SK-N-SH treated with all-trans-retinoic acid at 6 μM for 48 hours (cell line): ENCODE measurements at regions not wholly inside any gene's neighbourhood (a gene's known extent, or its start where the extent isn't known, plus 50 kb on each side); places are given as distances from the start of the nearest gene placed in this dataset.

ENCODE experiments used
- ARNTL ChIP-seq: fragments of 450-650 bp; formaldehyde crosslinking; IDR thresholded peaks from 2 replicates; pipeline ENCODE4 v1.5.0; 2020; ENCODE audit warnings: low read depth, mild to moderate bottlenecking, moderate library complexity, borderline replicate concordance
- ZNF565 ChIP-seq: fragments of 450-650 bp; formaldehyde crosslinking; conservative IDR thresholded peaks from 2 replicates; pipeline ENCODE4 v1.5.0; 2020; ENCODE audit warnings: low read depth, mild to moderate bottlenecking, moderate library complexity
- TF ChIP-seq, protein P1 (sequence below): fragments of 250-450 bp; sonication (Bioruptor Pico); IDR thresholded peaks from 2 replicates; pipeline ENCODE4 v1.5.1; 2020; ENCODE audit warnings: low read depth, mild to moderate bottlenecking, moderate library complexity
- TF ChIP-seq, protein P2 (sequence below): fragments of 250-450 bp; sonication (Bioruptor Pico); IDR thresholded peaks from 2 replicates; pipeline ENCODE4 v1.8.0; 2020; ENCODE audit warnings: mild to moderate bottlenecking, moderate library complexity, borderline replicate concordance

DNA sequence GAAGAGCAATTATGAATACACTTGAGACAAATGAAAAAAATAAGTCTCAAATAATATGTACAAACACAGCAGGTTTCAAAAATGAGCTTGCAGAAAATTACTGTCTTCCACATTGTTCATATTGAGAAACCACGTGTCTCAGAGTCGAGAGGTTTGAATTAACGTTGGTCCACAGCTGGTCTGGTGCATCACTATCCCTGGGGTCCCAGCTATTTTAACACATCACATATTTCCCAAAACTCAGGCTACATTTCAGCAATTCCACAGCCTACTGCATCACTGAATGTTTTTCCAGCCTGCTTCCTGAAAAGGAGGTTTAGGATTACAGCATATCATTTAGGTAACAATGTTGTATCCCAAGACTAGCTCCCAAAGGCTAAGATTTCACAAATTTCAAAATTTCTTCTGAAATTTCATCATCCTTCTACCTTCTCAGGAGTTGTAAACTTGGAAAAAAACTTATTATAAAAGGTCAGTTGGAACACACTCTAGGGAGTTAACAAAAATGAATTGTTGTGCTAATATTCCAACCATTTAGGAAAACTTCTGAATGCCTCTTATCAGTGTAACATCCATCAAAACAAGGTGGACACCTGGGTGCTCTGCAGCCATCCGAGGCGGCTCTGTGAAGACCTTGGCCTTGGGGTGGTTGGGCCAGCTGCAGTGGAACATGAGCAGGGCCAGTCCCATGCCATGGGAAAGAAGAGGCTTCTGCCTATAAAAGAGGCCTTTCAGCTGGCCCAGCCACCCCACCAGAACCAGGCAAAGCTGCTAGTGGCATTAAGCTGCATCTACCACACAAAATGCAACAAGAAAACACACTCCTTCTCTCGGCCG, 198.1 kb upstream of the RBBP8 start:
- TF ChIP-seq ARNTL (CRISPR knock-in tag) = no peak
- TF ChIP-seq, protein P1, sequence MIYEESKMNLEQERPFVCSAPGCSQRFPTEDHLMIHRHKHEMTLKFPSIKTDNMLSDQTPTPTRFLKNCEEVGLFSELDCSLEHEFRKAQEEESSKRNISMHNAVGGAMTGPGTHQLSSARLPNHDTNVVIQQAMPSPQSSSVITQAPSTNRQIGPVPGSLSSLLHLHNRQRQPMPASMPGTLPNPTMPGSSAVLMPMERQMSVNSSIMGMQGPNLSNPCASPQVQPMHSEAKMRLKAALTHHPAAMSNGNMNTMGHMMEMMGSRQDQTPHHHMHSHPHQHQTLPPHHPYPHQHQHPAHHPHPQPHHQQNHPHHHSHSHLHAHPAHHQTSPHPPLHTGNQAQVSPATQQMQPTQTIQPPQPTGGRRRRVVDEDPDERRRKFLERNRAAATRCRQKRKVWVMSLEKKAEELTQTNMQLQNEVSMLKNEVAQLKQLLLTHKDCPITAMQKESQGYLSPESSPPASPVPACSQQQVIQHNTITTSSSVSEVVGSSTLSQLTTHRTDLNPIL (CRISPR knock-in tag) = no peak
- TF ChIP-seq ZNF565 = no peak
- TF ChIP-seq, protein P2, sequence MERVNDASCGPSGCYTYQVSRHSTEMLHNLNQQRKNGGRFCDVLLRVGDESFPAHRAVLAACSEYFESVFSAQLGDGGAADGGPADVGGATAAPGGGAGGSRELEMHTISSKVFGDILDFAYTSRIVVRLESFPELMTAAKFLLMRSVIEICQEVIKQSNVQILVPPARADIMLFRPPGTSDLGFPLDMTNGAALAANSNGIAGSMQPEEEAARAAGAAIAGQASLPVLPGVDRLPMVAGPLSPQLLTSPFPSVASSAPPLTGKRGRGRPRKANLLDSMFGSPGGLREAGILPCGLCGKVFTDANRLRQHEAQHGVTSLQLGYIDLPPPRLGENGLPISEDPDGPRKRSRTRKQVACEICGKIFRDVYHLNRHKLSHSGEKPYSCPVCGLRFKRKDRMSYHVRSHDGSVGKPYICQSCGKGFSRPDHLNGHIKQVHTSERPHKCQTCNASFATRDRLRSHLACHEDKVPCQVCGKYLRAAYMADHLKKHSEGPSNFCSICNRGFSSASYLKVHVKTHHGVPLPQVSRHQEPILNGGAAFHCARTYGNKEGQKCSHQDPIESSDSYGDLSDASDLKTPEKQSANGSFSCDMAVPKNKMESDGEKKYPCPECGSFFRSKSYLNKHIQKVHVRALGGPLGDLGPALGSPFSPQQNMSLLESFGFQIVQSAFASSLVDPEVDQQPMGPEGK (CRISPR knock-in tag) = no peak
